HG03457 (cell line): ENCODE measurements at regions not wholly inside any gene's neighbourhood (a gene's known extent, or its start where the extent isn't known, plus 50 kb on each side); places are given as distances from the start of the nearest gene placed in this dataset.
"Not testable (repeated sequence)": the region's sequence is repeated elsewhere in the genome, so short reads cannot be mapped to it uniquely, and the experiment has no call there.

Source experiments
- ATAC-seq: cut with Tn5 transposase; IDR thresholded peaks from one replicate; pipeline ENCODE4 v1.9.1; 2021; ENCODE audit warnings: moderate number of reproducible peaks; ENCODE audit not compliant: unreplicated experiment

DNA sequence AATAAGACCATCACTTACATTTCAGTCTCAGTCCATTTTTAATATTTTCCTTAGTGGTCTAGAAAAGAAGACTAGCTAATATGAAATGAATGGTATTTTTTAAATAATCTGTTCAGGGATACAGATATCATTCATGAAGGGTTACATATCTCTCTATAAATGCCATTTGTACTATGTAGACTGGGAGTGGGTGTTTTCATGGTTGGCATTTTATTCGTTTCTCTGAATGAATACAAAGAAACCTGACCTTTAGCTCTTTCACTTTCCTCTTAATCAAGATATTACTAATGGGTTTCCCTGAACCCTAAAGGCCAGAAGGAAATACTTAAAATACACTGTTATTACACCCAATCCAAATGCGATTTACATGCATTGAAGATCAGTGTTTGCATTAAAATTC, 788.9 kb downstream of the TBC1D32 start:
- ATAC-seq: no peak

- no peak for ATAC-seq
These were observed 799.3 kb downstream of the TBC1D32 start for GRCh38 chr6:120534954-120535353.

DNA sequence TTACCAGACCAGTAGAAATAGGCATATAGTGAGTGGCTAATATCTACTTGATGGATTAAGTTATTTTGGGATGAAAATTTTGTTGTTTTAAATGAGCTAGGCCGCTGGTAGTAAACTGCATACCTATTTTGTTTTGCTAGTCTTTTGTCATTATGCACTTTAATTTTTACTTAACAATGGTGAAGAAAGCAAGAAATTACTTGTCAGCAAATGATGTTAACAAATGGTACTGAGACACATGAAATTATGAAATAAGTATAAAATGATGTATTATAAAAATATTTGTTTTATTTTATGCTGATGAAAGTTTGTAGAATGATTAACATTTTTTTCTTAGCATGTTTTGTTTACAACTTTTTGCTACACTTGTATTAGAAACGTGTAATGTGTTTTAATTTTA, 807.7 kb downstream of the TBC1D32 start:
- no peak for ATAC-seq

- no peak for ATAC-seq
These were observed 819.7 kb downstream of the TBC1D32 start for GRCh38 chr6:120514544-120514943.

- no peak for ATAC-seq
These were observed 822.6 kb downstream of the TBC1D32 start for GRCh38 chr6:120511712-120512111.

GRCh38 chr6:120498711-120499110, 835.6 kb downstream of the TBC1D32 start:
- ATAC-seq: no peak

DNA sequence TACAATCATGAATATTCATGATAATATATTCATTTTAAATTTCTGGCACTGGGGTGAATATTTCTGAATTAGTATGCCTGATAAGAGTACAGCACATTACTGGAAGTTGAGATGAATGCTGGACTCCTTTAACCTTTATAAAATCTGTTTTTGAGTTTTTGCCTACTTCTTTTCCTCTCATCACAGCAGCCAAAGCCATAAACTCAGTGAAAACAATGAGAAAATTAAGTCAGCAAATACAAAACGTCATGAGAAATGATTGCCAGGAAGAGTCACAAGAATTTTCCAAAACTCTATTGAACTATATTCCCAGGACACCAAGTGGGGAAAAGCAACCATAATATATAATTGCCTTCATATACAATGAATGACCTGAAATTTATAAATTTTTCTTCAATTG, 837.6 kb downstream of the TBC1D32 start:
- no peak for ATAC-seq

GRCh38 chr6:120493505-120493904, 840.8 kb downstream of the TBC1D32 start:
- no peak for ATAC-seq

DNA sequence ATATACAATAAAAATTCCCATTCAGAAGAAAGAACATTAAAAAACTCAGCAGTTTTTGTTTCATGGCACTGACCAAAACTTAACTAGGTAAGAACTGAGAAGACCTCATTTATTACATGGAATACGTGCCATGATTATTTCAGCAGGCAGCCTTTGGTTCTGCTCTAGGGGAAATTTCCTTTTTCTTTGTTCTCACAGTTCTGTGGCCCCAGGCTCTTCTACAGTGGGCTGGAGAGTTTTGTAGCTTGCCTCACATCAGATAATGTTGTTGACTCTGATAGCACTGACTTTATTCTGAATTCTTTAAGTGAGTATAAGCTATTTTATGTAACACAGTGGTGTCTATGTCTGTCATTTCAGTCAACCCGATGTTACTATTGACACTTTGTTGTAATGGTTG, 844.3 kb downstream of the TBC1D32 start:
- ATAC-seq: no peak

DNA sequence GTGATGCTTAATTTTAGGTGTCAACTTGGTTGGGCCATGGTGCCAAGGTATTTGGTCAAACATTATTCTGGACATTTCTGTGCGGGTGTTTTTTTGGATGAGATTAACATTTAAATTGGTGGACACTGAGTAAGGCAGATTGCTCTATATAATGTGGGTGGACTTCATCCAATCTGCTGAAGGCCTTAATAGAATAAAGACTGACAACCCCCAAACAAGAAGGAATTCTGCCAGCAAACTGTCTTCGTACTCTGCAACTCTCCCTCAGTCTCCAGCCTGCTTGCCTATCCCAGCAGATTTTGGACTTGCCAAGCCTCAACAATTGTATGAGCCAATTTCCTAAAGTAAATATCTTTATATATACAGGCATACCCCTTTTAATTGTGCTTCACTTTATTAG, 850.1 kb downstream of the TBC1D32 start:
- no peak for ATAC-seq

DNA sequence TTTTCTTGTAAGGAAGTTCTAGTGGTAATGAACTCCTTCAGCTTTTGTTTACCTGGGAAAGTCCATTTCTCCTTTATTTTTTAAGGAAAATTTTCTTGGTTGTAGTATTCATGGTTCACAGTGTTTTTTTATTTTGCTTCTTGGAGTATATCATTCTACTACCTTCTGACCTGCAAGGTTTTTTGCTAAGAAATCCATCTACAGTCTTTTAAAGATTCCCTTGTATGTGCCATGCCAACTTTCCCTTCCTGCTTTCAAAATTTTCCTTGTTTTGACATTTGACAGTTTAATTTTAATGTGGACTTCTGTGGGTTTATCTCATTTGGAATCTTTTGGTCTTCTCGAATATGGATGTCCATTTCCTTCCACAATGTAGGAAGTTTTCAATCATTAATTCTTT, 855.6 kb downstream of the TBC1D32 start:
- no peak for ATAC-seq

- no peak for ATAC-seq
These were observed 860.5 kb downstream of the TBC1D32 start for GRCh38 chr6:120473804-120474203.

DNA sequence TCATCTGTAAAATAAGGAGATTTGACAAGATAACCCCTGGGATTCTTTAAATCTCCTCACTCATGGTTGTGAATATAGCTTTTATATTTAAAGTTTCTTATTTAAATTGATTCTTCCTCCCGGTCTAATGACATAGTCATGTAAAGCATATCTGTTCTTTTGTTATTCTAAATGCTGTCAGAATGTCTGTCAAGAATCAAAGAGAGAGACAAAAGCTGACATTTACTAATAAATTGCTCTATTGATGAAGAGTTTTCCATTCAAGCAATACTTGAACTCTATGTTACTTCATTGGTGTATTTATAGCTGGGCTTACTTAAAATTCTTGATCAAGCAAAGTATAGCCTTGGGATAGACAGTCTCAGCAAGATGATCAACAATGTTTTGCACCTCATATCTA, 865.8 kb downstream of the TBC1D32 start:
- no peak for ATAC-seq

DNA sequence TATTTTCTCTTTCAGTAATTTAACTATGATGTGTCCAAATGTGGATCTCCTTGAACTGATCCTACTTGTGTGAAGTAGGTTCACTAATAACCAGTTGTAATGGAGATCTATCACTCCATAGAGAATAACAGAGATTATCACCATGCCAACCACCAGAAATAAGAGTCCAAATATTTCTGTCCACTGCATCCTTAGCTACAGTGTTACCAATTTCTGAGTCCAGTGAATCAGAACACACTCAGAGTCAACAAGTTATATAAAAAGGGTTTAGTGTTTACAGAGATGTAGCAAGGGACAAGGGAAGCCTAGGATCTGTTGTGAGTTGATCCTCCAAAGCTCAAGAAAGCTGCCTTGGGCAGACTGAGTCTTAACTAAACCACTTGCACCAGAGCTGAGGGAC, 882.8 kb downstream of the TBC1D32 start:
- no peak for ATAC-seq

DNA sequence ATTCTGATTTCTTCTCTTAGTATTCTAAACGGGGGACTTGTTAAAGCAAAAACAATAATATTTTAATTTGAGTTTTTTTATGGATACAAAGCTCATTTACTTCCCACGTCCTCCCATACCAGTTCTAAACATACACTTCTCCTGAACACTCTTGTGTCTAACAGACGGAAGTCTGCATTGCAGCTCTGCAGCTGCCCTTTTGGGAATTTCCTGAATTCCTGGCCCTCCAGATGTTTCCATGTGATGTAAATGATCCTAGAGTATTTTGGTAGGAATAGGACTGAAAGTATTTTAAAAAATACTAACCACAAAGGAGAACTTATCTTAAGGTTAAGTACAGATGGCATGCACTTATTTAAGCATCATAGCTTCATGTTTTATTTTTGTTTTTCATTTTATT, 886.7 kb downstream of the TBC1D32 start:
- no peak for ATAC-seq

DNA sequence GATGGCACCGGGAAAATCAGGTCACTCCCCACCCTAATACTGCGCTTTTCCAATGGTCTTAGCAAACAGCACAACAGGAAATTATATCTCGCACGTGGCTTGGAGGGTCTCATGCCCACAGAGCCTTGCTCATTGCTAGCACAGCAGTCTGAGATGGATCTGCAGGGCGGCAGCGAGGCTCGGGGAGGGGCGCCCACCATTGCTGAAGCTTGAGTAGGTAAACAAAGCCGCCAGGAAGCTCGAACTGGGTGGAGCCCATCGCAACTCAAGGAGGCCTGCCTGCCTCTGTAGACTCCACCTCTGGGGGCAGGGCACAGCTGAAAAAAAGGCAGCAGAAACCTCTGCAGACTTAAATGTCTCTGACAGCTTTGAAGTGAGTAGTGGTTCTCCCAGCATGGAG, 901.4 kb downstream of the TBC1D32 start:
- not testable (repeated sequence) for ATAC-seq

GRCh38 chr6:120431841-120432240, 902.4 kb downstream of the TBC1D32 start:
- ATAC-seq: no peak

DNA sequence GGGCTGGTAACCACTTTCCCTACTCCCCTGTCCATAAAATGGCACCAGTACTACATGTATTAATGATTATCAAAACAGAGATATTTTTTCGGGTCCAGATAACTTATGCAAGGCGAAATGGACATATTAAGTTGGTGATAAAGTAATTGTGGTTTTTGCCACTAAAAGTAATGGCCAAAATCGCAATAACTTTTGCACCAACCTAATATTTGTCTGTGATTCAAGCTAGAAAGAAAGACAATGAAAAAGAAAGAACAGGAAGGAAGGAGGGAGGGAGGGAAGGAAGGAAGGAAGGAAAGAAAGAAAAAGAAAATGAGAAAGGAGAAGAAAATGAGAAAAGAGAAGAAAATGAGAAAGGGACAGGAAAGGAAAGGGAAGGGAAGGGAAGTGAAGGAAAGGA, 922.9 kb downstream of the TBC1D32 start:
- no peak for ATAC-seq

- no peak for ATAC-seq
These were observed 923.7 kb downstream of the TBC1D32 start for GRCh38 chr6:120410586-120410985.

DNA sequence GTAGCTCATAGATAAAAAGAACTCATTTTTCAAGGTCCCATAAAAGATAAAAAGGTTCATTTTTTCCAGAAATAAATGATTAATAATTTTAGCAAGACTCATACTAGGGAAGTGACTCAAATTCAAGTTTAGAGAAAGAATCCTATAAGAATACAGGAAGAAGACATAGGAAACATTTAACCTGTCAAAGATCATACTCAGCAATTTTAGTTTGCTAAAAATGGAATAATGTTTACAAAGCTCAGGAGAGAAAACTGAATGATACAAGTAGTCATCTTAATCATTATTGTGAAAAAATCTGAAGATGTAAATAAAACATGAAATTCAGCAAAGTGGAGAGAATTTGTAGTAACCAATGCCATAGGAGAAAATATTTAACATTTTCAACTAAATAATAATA, 926.6 kb downstream of the TBC1D32 start:
- ATAC-seq: no peak

GRCh38 chr6:120405947-120406346, 928.3 kb downstream of the TBC1D32 start:
- ATAC-seq: no peak

DNA sequence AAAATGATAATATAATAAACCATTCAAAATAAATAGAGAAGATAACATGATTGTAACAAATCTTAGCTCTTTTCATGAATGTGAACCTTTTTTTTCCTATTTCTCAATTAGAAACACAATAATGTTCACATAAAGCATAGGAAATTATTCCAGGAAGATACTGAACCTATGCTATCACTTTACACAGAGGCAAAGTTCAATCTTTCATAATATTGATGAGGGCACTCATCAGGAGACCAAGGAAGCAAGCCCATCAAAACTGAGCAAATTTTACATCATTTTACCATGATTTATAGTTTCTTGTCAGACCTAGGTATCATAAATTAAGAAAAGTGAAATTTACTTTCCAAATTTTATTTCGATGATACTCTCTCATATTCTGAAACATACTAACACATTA, 938.5 kb downstream of the TBC1D32 start:
- no peak for ATAC-seq

DNA sequence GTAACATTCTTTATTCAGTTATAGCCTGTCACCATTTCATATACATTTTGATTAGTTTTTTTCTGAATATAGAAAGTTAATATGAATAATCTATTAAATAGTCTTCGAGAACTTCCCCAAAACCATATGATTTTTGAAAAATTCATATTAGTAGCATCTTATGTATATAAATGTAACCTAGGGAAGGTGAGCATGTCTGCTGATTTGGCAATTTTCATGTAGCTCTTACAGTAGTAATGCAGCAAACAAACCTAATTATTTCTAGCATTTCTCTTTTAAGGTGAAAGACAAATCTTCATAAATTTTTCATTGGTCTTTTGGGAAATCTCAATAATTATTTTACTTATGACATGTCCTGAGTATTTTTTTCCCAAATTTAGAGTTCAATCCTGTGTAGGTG, 939.0 kb downstream of the TBC1D32 start:
- no peak for ATAC-seq

- no peak for ATAC-seq
These were observed 941.3 kb downstream of the TBC1D32 start for GRCh38 chr6:120392941-120393340.
